ENCODE measurements at regions not wholly inside any gene's neighbourhood (a gene's known extent, or its start where the extent isn't known, plus 50 kb on each side); places are given as distances from the start of the nearest gene placed in this dataset.

GRCh38 chrX:28177202-28177601 lies 196.0 kb upstream of the DCAF8L1 start:
- peak; percentile 65 for TF ChIP-seq CTCF (conservative IDR thresholded peaks at IDR 0.05)
- no peak for TF ChIP-seq EZH2 (IDR thresholded peaks at IDR 0.05; ENCODE audit: low read depth)

Measured in PC-9 (cell line).